ENCODE measurements at regions not wholly inside any gene's neighbourhood (a gene's known extent, or its start where the extent isn't known, plus 50 kb on each side); places are given as distances from the start of the nearest gene placed in this dataset.

DNA sequence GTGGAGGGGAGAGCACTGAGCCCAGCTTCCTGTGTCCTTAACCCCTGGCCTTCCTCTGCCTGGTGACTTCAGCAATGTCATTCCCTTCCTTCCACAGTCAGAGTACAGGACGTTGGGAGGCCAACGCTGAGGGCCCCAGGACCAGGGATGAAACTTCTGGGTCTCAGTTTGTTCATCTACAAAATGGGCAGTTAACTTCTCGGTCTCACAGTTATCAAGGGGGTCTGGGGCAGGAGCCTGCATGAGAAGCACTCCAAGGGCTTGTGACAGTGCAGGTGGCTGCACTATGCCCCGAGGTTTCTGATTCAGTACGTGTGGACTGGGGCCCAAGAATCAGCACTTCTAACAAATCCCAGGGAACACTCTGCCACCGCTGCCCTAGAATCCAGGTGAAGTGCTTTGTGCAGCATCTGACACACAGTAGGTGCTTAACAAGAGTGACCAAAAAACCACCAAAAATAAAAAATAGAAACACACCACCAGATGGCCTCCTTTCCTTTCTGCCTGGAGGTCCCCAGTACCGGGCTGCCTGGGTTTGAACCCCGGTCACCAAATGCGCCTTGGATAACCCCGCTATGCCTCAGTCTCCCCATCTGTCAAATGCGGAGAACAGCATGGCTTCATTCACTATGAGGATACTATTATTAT is 80.4 kb downstream of the RFLNA start:
- no peak for TF ChIP-seq MXI1 (IDR thresholded peaks at IDR 0.05; ENCODE audit: borderline replicate concordance, low read depth, low read length)
- TF ChIP-seq, protein P1, sequence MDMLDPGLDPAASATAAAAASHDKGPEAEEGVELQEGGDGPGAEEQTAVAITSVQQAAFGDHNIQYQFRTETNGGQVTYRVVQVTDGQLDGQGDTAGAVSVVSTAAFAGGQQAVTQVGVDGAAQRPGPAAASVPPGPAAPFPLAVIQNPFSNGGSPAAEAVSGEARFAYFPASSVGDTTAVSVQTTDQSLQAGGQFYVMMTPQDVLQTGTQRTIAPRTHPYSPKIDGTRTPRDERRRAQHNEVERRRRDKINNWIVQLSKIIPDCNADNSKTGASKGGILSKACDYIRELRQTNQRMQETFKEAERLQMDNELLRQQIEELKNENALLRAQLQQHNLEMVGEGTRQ (IDR thresholded peaks at IDR 0.05; ENCODE audit: low read depth, low read length): no peak
- TF ChIP-seq FOS (IDR thresholded peaks at IDR 0.05; ENCODE audit: low read depth, low read length): no peak
- no peak for TF ChIP-seq POLR2A (IDR thresholded peaks at IDR 0.05; ENCODE audit: low read depth, low read length)
- TF ChIP-seq RCOR1 (IDR thresholded peaks at IDR 0.05; ENCODE audit: insufficient replicate concordance, low read length): no peak
- TF ChIP-seq SMC3 (IDR thresholded peaks at IDR 0.05; ENCODE audit: low read depth, low read length): no peak
- TF ChIP-seq CHD1 (IDR thresholded peaks at IDR 0.05; ENCODE audit: low read depth, low read length): no peak
- TF ChIP-seq BHLHE40 (IDR thresholded peaks at IDR 0.05; ENCODE audit: low read depth, low read length): no peak
- TF ChIP-seq NFE2L2 (IDR thresholded peaks at IDR 0.05; ENCODE audit: low read depth, low read length): no peak
- Histone ChIP-seq H3K79me1 (ENCODE audit: low read depth in 1 of 2, low read length in 2 of 2) (peaks cover 20 to 75% of the 10 kb centered on the region in 2 experiments), H2BK5ac (ENCODE audit: low read depth, low read length, poor library complexity, severe bottlenecking) (no peak overlapping the region), H2AK9ac (replicated peaks; ENCODE audit: low read depth, low read length, poor library complexity) (no peak overlapping the region), H3K4me1 (ENCODE audit: control insufficient read depth, insufficient read depth, low read length) (peaks cover 11% of the 10 kb centered on the region), H3K18ac (ENCODE audit: low read depth, low read length) (no peak overlapping the region), H4K5ac (ENCODE audit: low read depth, low read length) (no peak overlapping the region), H2AK5ac (ENCODE audit: low read depth, low read length) (no peak overlapping the region; the same call in 1 of the 2 replicates), H2BK20ac (ENCODE audit: low read depth, low read length) (no peak overlapping the region), H4K91ac (ENCODE audit: insufficient read depth, low read depth, low read length) (no peak overlapping the region), H3K4me3 (ENCODE audit: insufficient read depth, low read depth, low read length) (no peak overlapping the region), H2BK15ac (ENCODE audit: low read depth, low read length) (no peak overlapping the region), H3K14ac (replicated peaks; ENCODE audit: low read depth, low read length) (no peak overlapping the region), H3K36me3 (ENCODE audit: control insufficient read depth, insufficient read depth, low read length) (peaks cover 72% of the 10 kb centered on the region), H3K9me3 (ENCODE audit: control insufficient read depth, insufficient read depth, low read length) (no peaks in the 10 kb centered on the region), H3K4me2 (ENCODE audit: low read depth, low read length) (no peak overlapping the region), H4K20me1 (ENCODE audit: insufficient read depth, low read length) (peaks cover 54% of the 10 kb centered on the region), H3K9me1 (ENCODE audit: insufficient read depth, low read length) (no peaks in the 10 kb centered on the region), H2AFZ (replicated peaks; ENCODE audit: low read length, poor library complexity) (no peak overlapping the region), H3K27me3 (ENCODE audit: control insufficient read depth, insufficient read depth, low read length) (no peaks in the 10 kb centered on the region), H4K8ac (ENCODE audit: low read depth in 2 of 2, low read length in 2 of 2) (no peak overlapping the region), H3K56ac (ENCODE audit: extremely low read depth, insufficient read depth, low read length) (no peak overlapping the region), H2BK120ac (ENCODE audit: low read depth, low read length) (no peak overlapping the region), H3K4ac (ENCODE audit: low read depth, low read length) (no peak overlapping the region), H3K23ac (ENCODE audit: low read depth, low read length) (no peak overlapping the region), H3K9ac (ENCODE audit: low read depth, low read length) (no peak overlapping the region), H3K27ac (ENCODE audit: insufficient read depth, low read length) (no peak overlapping the region)
- no TSS peak for BruUV-seq (replicated peaks)
- in situ Hi-C loops (cut with MboI; ENCODE audit: low sequenced_read_pairs) (no loop called here), dilution Hi-C loops (cut with HindIII; ENCODE audit: low sequenced_read_pairs, unreplicated experiment) (no loop called here), intact Hi-C loops (cut with micrococcal nuclease) (no loop called here)
- DNase-seq: no peak
- no peak for ATAC-seq (ENCODE audit: low read depth)
- WGBS, 2 experiments (ENCODE audit: extremely low coverage in 2 of 2, insufficient read length in 1 of 2): 100% methylated on average over 1 of the region's 11 CpGs; no CpG with 5 or more reads in 1 of the 2 experiments
- CTCF ChIA-PET: no interaction called here
- POLR2A ChIA-PET (ENCODE audit: unreplicated experiment): no interaction called here

Data from IMR-90 (cell line).